ENCODE measurements at regions not wholly inside any gene's neighbourhood (a gene's known extent, or its start where the extent isn't known, plus 50 kb on each side); places are given as distances from the start of the nearest gene placed in this dataset.

DNA sequence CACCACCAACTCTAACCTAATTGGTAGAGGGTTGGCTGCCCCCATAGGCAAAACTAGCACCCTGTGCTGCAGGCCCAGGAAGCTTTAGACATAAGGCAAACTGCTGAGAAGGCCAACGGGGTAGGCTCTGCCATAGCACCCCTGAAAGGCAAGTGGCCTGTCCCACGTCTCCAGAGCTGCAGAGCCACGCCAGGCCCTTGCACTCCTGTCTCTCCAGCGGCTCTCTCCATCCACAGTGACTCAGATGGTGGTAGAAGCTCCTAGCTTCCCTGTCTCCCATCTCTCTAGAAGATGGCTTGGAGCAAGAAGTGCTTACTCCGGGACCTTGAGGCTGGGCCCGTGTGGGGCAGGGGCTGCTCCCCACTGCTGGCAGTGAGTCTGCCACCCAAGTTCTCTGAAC lies 310.6 kb upstream of the ZMIZ1 start:
- FAIRE-seq: no peak
- TF ChIP-seq, protein P1, sequence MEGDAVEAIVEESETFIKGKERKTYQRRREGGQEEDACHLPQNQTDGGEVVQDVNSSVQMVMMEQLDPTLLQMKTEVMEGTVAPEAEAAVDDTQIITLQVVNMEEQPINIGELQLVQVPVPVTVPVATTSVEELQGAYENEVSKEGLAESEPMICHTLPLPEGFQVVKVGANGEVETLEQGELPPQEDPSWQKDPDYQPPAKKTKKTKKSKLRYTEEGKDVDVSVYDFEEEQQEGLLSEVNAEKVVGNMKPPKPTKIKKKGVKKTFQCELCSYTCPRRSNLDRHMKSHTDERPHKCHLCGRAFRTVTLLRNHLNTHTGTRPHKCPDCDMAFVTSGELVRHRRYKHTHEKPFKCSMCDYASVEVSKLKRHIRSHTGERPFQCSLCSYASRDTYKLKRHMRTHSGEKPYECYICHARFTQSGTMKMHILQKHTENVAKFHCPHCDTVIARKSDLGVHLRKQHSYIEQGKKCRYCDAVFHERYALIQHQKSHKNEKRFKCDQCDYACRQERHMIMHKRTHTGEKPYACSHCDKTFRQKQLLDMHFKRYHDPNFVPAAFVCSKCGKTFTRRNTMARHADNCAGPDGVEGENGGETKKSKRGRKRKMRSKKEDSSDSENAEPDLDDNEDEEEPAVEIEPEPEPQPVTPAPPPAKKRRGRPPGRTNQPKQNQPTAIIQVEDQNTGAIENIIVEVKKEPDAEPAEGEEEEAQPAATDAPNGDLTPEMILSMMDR (IDR thresholded peaks at IDR 0.05; ENCODE audit: insufficient read depth, missing control alignments): no peak
- no peak for DNase-seq (ENCODE audit: insufficient read length, low spot score)

DNA sequence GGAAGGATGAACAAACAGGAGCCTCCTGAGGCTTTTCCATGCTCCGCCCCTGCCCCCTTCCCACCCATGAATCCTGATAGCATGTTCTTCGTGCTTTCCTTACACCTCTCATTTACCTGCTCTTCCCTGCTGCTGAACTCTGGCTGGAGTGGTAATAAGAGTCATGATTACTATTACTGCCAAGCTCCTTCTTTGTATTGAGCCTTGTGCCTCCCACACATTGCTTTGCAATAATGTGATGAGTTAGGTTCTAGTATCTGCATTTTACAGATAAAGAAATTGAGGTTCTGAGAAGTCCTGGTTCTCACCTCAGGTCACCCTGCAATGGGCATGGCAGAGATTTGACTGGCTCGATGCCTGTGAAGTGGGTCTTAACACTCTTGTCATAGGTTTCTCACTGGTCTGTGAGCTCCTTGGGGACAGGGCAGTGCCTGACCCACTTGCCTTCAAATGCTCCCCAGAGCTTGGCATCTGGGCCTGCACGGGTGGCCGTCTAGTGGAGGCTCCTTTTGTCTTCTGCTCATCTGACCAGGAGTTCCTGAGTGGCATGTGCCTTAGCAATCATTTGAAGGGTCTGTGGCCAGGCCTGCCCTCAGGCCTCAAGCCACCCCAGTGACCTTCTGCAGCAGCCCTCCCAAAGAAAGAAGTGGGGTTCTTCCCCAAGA lies 309.2 kb upstream of the ZMIZ1 start:
- FAIRE-seq: no peak
- no peak for DNase-seq (ENCODE audit: insufficient read length, low spot score)
- TF ChIP-seq, protein P1 (IDR thresholded peaks at IDR 0.05; ENCODE audit: insufficient read depth, missing control alignments): no peak

DNA sequence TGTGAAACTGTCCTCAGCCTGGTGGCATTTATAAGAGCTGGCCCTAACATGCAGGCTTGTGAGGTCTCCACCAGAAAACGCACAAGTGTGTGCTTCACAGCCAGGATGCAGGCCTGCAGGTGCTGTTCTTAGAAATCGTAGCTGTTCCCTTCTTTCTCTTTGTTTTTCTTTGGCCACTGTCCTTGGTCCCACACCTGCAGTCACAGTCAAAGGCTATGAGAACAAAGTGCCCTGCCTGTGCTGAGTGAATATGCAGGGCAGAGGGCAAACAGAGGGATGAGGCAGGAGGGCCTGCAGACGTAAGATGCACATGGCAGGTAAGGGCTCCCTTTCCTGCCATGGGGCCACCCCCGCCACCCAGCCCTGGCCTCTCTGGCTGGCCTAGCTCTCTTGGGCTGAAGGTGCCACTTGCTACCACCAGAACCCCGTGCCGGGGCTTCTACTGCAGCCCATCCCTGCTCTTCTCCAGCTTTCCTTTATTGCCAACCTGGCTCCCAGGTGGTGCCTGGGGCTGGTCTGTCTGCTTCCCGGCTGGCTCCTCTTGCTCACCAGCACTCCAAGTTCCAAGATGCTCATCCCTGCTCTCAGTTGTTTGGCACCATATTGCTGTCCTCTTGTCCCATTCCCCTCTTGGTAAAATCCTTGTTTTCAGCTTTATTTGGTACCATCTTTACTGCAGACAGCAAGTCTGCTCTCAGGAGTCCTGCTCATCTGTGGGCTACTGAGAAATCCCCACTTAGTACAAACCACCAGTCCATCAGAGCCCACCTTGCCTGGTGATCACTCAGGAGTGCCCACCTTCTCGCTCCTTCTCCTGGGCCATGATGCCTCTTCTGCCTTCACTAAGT lies 308.1 kb upstream of the ZMIZ1 start:
- TF ChIP-seq, protein P1 (IDR thresholded peaks at IDR 0.05; ENCODE audit: insufficient read depth, missing control alignments): no peak
- FAIRE-seq (no peak), DNase-seq (ENCODE audit: insufficient read length, low spot score) (no peak)

DNA sequence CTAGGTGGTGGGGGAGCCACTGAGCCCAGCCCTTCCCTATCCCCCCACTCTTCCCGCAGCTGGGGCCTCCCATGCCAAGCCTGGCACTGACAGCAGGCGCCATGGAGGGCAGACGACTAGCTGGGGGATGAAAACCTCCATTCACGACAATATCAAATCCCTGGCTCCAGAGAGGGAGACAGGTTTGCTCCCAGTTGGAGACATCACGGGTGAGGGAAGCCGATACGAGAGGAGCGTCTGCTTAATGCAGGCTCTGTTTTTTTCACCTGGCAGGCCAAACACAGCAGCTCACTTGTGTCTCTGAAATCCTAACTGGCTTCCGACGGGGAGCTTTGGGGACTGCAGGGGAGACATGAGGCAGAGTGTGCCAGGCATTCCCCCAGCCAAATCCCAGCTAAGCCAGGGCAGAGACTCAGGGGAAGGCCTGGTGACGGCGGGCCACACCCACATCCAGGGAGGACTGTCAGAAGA lies 307.4 kb upstream of the ZMIZ1 start:
- FAIRE-seq (no peak), DNase-seq (ENCODE audit: insufficient read length, low spot score) (no peak)
- TF ChIP-seq, protein P1 (IDR thresholded peaks at IDR 0.05; ENCODE audit: insufficient read depth, missing control alignments): no peak

DNA sequence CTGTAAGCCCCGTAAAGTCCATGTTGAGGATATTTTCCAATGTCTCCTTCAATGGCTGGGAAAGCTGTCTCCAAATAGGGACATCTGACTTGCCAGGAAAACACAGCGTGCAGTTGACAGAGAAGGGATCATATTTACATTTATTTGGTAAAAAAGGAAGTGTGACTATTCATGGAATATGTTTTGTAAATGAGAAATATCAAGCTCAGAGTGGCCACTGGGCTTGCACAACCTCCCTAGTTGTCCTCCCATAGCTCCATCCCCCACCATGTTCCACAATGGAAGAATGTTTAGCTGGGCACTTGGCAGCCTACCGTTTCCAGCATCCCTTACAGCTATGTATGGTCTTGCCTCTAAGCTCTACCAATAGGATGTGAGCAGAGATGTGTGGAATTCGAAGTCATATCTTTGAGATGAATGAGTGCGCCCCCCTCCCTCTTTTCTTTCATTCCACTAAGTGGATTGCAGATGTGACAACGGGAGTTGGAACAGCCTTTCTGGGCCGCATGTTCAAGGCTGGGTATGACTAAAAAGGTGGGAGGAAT lies 306.6 kb upstream of the ZMIZ1 start:
- TF ChIP-seq, protein P1 (IDR thresholded peaks at IDR 0.05; ENCODE audit: insufficient read depth, missing control alignments): no peak
- no peak for DNase-seq (ENCODE audit: insufficient read length, low spot score)
- no peak for FAIRE-seq

DNA sequence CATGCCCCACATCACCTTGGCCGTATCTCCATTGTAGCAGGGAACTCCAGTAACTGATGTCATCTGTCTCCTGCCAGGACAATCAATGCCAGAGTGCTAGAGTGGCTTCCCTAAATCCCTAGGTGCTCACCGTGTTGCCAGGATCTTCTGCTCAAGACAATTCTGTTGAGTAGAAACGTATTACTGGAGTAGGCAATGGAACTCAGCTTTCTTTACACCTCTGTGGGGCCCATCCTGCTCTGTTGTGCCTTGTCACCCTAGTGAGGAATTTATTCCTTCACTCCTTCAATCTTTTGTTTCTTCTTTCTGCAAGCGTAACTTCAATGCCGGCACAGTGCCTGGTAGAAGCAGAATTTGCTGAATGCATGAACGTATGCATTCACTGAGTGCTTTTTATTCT lies 305.5 kb upstream of the ZMIZ1 start:
- TF ChIP-seq, protein P1 (IDR thresholded peaks at IDR 0.05; ENCODE audit: insufficient read depth, missing control alignments): no peak
- DNase-seq (ENCODE audit: insufficient read length, low spot score) (no peak), FAIRE-seq (no peak)

Measured in D721Med (cell line).